Liver (tissue), 8 donors: ENCODE measurements at regions not wholly inside any gene's neighbourhood (a gene's known extent, or its start where the extent isn't known, plus 50 kb on each side); places are given as distances from the start of the nearest gene placed in this dataset.

Experiments used
- DNase-seq: peaks from one replicate; pipeline ENCODE4 v3.0.0-alpha.2; 2017; ENCODE audit warnings: low spot score
- H3K27ac ChIP-seq, 2 donors: one replicate each; pipeline ENCODE4 v1.7.0; 2013; ENCODE audit warnings: inconsistent platforms in 2 of 2, low read length in 2 of 2, control low read depth in 1 of 2, low read depth in 1 of 2, mild to moderate bottlenecking in 1 of 2
- H3K27me3 ChIP-seq, 4 donors: one replicate each; pipeline versions ENCODE4 v1.6.1 to v1.7.0; 2013; ENCODE audit warnings: low read length in 3 of 4, inconsistent platforms in 1 of 4, mild to moderate bottlenecking in 1 of 4, moderate library complexity in 1 of 4; ENCODE audit not compliant: control insufficient read depth in 4 of 4, insufficient read depth in 4 of 4
- H3K36me3 ChIP-seq, 4 donors: one replicate each; pipeline versions ENCODE4 v1.6.1 to v1.7.0; 2013; ENCODE audit warnings: low read length in 3 of 4, mild to moderate bottlenecking in 3 of 4, low read depth in 1 of 4, moderate library complexity in 1 of 4; ENCODE audit not compliant: control insufficient read depth in 4 of 4, insufficient read depth in 3 of 4
- H3K4me1 ChIP-seq, 4 donors: one replicate each; pipeline versions ENCODE4 v1.6.1 to v1.7.0; 2013; ENCODE audit warnings: low read length in 3 of 4, mild to moderate bottlenecking in 3 of 4, moderate library complexity in 1 of 4; ENCODE audit not compliant: control insufficient read depth in 4 of 4, insufficient read depth in 4 of 4
- H3K4me3 ChIP-seq, 3 donors: one replicate each; pipeline versions ENCODE4 v1.6.1 to v1.7.0; 2013; ENCODE audit warnings: low read length in 3 of 3, control low read depth in 1 of 3, low read depth in 1 of 3, mild to moderate bottlenecking in 1 of 3
- H3K9ac ChIP-seq, 2 donors: one replicate each; pipeline ENCODE4 v1.7.0; 2013; ENCODE audit warnings: low read length in 2 of 2, mild to moderate bottlenecking in 2 of 2, moderate library complexity in 2 of 2, control low read depth in 1 of 2, low read depth in 1 of 2
- H3K9me3 ChIP-seq, 4 donors: one replicate each; pipeline versions ENCODE4 v1.6.1 to v1.7.0; 2013; ENCODE audit warnings: low read length in 3 of 4; ENCODE audit not compliant: control insufficient read depth in 4 of 4
- CTCF ChIP-seq: fragments of 150-350 bp; IDR thresholded peaks from 2 replicates; pipeline ENCODE4 v1.5.1; 2017; ENCODE audit warnings: improper control_type of control experiment, low read depth, low read length; ENCODE audit not compliant: missing input control
- FOXA1 ChIP-seq: IDR thresholded peaks from 2 replicates; pipeline ENCODE4 v1.6.1; 2016; ENCODE audit warnings: antibody characterized with exemption
- FOXA2 ChIP-seq: IDR thresholded peaks from 2 replicates; pipeline ENCODE4 v1.6.1; 2016; ENCODE audit warnings: antibody characterized with exemption
- GABPA ChIP-seq, 2 donors: IDR thresholded peaks in 1 of 2; conservative IDR thresholded peaks in 1 of 2; 2 replicates each; pipeline ENCODE4 v1.6.1; 2016; ENCODE audit warnings: antibody characterized with exemption in 2 of 2, mild to moderate bottlenecking in 1 of 2, moderate library complexity in 1 of 2
- HNF4A ChIP-seq, 2 donors: conservative IDR thresholded peaks; 2 replicates each; pipeline ENCODE4 v1.6.1; 2016; ENCODE audit warnings: antibody characterized with exemption in 2 of 2, mild to moderate bottlenecking in 2 of 2
- MAX ChIP-seq: IDR thresholded peaks from 2 replicates; pipeline ENCODE4 v1.6.1; 2016; ENCODE audit warnings: antibody characterized with exemption
- REST ChIP-seq: IDR thresholded peaks from 2 replicates; pipeline ENCODE4 v1.6.1; 2016; ENCODE audit warnings: antibody characterized with exemption, mild to moderate bottlenecking
- SP1 ChIP-seq: IDR thresholded peaks from 2 replicates; pipeline ENCODE4 v1.6.1; 2018; ENCODE audit warnings: antibody characterized with exemption, mild to moderate bottlenecking
- TAF1 ChIP-seq: conservative IDR thresholded peaks from 2 replicates; pipeline ENCODE4 v1.6.1; 2016; ENCODE audit warnings: antibody characterized with exemption, mild to moderate bottlenecking
- YY1 ChIP-seq: IDR thresholded peaks from 2 replicates; pipeline ENCODE4 v1.6.1; 2016; ENCODE audit warnings: antibody characterized with exemption, mild to moderate bottlenecking
- WGBS: extraction: QIAGEN DNeasy Blood & Tissue Kit; methylation state at CpG from one replicate; pipeline ENCODE4 v1.1.7; 2013; 5-methylcytosine and 5-hydroxymethylcytosine counted together
- donor health status: healthy.
- donor health status: healthy.
- donor health status: healthy.
- donor health status: healthy.
- donor health status: healthy.

GRCh38 chr7:54349229-54349628, 192.9 kb upstream of the VSTM2A start:
- Histone ChIP-seq H3K4me1 (no peaks in the 10 kb centered on the region), H3K9me3 (no peaks in the 10 kb centered on the region), H3K4me3 (no peak overlapping the region), H3K27me3 (no peaks in the 10 kb centered on the region), H3K9ac (no peak overlapping the region), H3K36me3 (no peaks in the 10 kb centered on the region), H3K27ac (no peak overlapping the region)
- WGBS = 73% methylated on average over 3 of the region's 3 CpGs
- no peak for DNase-seq
- TF ChIP-seq REST = no peak
- no peak for TF ChIP-seq MAX
- no peak for TF ChIP-seq FOXA2
- TF ChIP-seq TAF1 = no peak

GRCh38 chr7:54354436-54354835, 187.7 kb upstream of the VSTM2A start:
- peaks cover 0 to 2% (median 0%) of the 10 kb centered on the region in 4 donors for H3K36me3 ChIP-seq
- no peaks in the 10 kb centered on the region for H3K27me3 ChIP-seq
- no peak overlapping the region for H3K4me3 ChIP-seq
- TF ChIP-seq REST (no peak), HNF4A (conservative IDR thresholded peaks at IDR 0.05) (no peak), CTCF (no peak), FOXA1 (no peak), YY1 (no peak), MAX (no peak), GABPA (IDR thresholded peaks at IDR 0.05 in 1 of 2, conservative IDR thresholded peaks at IDR 0.05 in 1 of 2) (no peak), SP1 (no peak)
- 75% methylated on average over 8 of the region's 8 CpGs for WGBS
- no peaks in the 10 kb centered on the region for H3K4me1 ChIP-seq
- no peak overlapping the region for H3K9ac ChIP-seq
- H3K9me3 ChIP-seq = no peaks in the 10 kb centered on the region
- H3K27ac ChIP-seq = no peak overlapping the region
- no peak for DNase-seq
